ENCODE measurements at regions not wholly inside any gene's neighbourhood (a gene's known extent, or its start where the extent isn't known, plus 50 kb on each side); places are given as distances from the start of the nearest gene placed in this dataset.
A peak's percentile ranks its signal among the peaks of the same experiment; 100 is the strongest.

- no peaks in the 10 kb centered on the region for H3K36me3 ChIP-seq
- TF ChIP-seq CTCF (IDR thresholded peaks at IDR 0.05 in 4 of 5, conservative IDR thresholded peaks at IDR 0.05 in 1 of 5) (no peak), POLR2A (IDR thresholded peaks at IDR 0.05) (no peak)
- no peaks in the 10 kb centered on the region for H3K9me3 ChIP-seq
- no peak for ATAC-seq
- in situ Hi-C loops (cut with MboI; ENCODE audit: low sequenced_read_pairs in 4 of 4) (no loop called here), intact Hi-C loops (cut with DNase I; ENCODE audit: low total_unique reads) (no loop called here)
- H3K4me1 ChIP-seq: peaks cover 5 to 15% of the 10 kb centered on the region in 2 donors
- H3K27me3 ChIP-seq: no peaks in the 10 kb centered on the region
- peak overlapping the region in 1 of 4 donors; percentile 31 for H3K27ac ChIP-seq
- H3K4me3 ChIP-seq: no peak overlapping the region
- no peak for DNase-seq
Observed at GRCh38 chr16:85394456-85395206, 218.5 kb upstream of the GSE1 start.

GRCh38 chr16:85395207-85395912, 217.8 kb upstream of the GSE1 start:
- Histone ChIP-seq H3K9me3 (no peaks in the 10 kb centered on the region), H3K27me3 (no peaks in the 10 kb centered on the region), H3K36me3 (no peaks in the 10 kb centered on the region), H3K4me3 (no peak overlapping the region), H3K4me1 (peaks cover 5 to 15% of the 10 kb centered on the region in 2 donors), H3K27ac (peak overlapping the region; percentile 25 to 49 (median 32))
- DNase-seq: peak in 1 of 2 donors; percentile 61
- peak in 1 of 2 donors; percentile 50 for ATAC-seq
- TF ChIP-seq POLR2A (IDR thresholded peaks at IDR 0.05): no peak
- no peak for TF ChIP-seq CTCF (IDR thresholded peaks at IDR 0.05 in 4 of 5, conservative IDR thresholded peaks at IDR 0.05 in 1 of 5)
- intact Hi-C loops (cut with DNase I; ENCODE audit: low total_unique reads) (no loop called here), in situ Hi-C loops (cut with MboI; ENCODE audit: low sequenced_read_pairs in 4 of 4) (no loop called here)

- Histone ChIP-seq H3K4me1 (peaks cover 5 to 15% of the 10 kb centered on the region in 2 donors), H3K4me3 (no peak overlapping the region), H3K27ac (peak overlapping the region; percentile 25 to 49 (median 32)), H3K9me3 (no peaks in the 10 kb centered on the region), H3K27me3 (no peaks in the 10 kb centered on the region), H3K36me3 (no peaks in the 10 kb centered on the region)
- TF ChIP-seq POLR2A (IDR thresholded peaks at IDR 0.05) (no peak), CTCF (IDR thresholded peaks at IDR 0.05 in 4 of 5, conservative IDR thresholded peaks at IDR 0.05 in 1 of 5) (no peak)
- intact Hi-C loops (cut with DNase I; ENCODE audit: low total_unique reads): no loop called here
- no peak for DNase-seq
- peak in 1 of 2 donors; percentile 20 for ATAC-seq
- in situ Hi-C loops (cut with MboI; ENCODE audit: low sequenced_read_pairs in 4 of 4): no loop called here
Observed at GRCh38 chr16:85395913-85396878, 216.9 kb upstream of the GSE1 start.

- Histone ChIP-seq H3K9me3 (no peaks in the 10 kb centered on the region), H3K27ac (peak overlapping the region in 1 of 4 donors; percentile 49), H3K4me1 (peaks cover 5 to 15% of the 10 kb centered on the region in 2 donors), H3K27me3 (no peaks in the 10 kb centered on the region), H3K36me3 (no peaks in the 10 kb centered on the region), H3K4me3 (no peak overlapping the region)
- in situ Hi-C loops (cut with MboI; ENCODE audit: low sequenced_read_pairs in 4 of 4): no loop called here
- ATAC-seq (no peak), DNase-seq (no peak)
- intact Hi-C loops (cut with DNase I; ENCODE audit: low total_unique reads): no loop called here
- TF ChIP-seq CTCF (IDR thresholded peaks at IDR 0.05 in 4 of 5, conservative IDR thresholded peaks at IDR 0.05 in 1 of 5) (no peak), POLR2A (IDR thresholded peaks at IDR 0.05) (no peak)
Observed at GRCh38 chr16:85396879-85397871, 215.9 kb upstream of the GSE1 start.
